ENCODE measurements at regions not wholly inside any gene's neighbourhood (a gene's known extent, or its start where the extent isn't known, plus 50 kb on each side); places are given as distances from the start of the nearest gene placed in this dataset.
A peak's percentile ranks its signal among the peaks of the same experiment; 100 is the strongest.

DNA sequence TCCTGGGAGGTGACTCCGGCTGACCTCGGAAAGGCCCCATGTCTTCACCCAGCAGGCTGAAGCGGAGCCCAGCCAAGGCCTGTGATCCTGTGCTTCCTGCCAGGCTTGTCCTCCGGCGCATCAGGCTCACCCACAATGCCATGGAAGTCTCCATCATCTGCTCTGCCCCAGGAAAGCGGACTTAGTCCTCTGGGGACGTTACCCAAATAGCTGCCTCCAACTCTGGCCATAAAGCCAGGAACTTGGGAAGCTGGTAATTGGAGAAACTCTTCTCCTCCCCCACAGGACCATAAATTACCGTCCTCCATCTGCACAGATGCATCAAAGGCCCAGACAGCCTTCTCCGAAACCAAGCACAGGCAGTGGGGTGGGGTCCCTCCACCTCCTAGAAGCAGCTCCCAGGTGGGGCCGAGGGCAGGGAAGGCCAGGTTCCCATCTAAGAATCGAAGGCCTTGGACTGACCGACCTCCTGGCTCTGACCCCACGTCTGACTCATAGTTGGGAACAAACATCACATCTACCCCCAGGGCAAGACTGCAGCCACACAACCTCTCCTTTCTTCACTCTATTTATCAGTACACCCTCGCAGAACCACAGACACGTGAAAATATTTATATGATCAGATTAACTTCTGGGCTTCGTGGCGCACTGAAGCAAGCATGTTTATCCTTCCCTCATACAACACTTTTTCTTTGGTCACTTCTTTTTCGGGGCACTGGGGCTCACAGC is 56.4 kb downstream of the PITPNM2 start:
- Histone ChIP-seq H3K4me1 (peaks cover 35 to 72% (median 60%) of the 10 kb centered on the region in 10 experiments), H3K36me3 (peaks cover 0 to 12% (median 0%) of the 10 kb centered on the region in 11 experiments; a peak in 5 of 22 replicates)

DNA sequence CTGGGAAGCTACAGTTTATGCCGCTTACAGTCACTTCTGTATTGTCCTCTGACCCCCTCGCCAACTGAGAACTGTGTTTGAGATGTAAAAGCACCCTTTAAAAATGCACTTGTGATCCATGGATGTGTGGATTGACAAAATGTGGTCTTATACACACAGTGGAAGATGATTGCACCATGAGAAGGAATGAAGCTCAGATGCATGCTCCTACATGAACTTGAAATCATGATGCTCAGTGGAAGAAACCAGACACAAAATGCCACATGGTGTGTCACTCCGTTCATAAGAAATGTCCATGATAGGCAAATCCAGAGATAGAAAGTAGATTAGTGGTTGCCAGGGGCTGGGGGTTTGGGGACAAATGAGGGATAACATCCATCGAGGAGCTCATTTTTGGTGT is 58.0 kb downstream of the PITPNM2 start:
- Histone ChIP-seq H3K27ac (0 out of 22 replicates have a peak overlapping the region, but pooled peaks of 1 of the 11 experiments have one; percentile 4), H3K4me3 (no peak overlapping the region), H3K27me3 (no peaks in the 10 kb centered on the region), H4K20me1 (peaks cover 0 to 9% (median 0%) of the 10 kb centered on the region in 11 experiments; a peak in 4 of 22 replicates), H3K9me3 (replicated peaks in 1 of 11) (no peaks in the 10 kb centered on the region; a peak in 1 of 22 replicates), H3K36me3 (peaks cover 0 to 12% (median 0%) of the 10 kb centered on the region in 11 experiments; a peak in 5 of 22 replicates), H3K4me2 (no peak overlapping the region), H3K9ac (0 out of 22 replicates have a peak overlapping the region, but pooled peaks of 1 of the 11 experiments have one; percentile 11), H3K4me1 (peaks cover 32 to 69% (median 59%) of the 10 kb centered on the region in 10 experiments)
- TF ChIP-seq Cebpa-rat (IDR thresholded peaks at IDR 0.05), result no peak

More for the DNA sequence above, 56.4 kb downstream of the PITPNM2 start:
- TF ChIP-seq Cebpa-rat (IDR thresholded peaks at IDR 0.05), result no peak
- Histone ChIP-seq H3K4me3 (no peak overlapping the region), H3K27me3 (no peaks in the 10 kb centered on the region), H3K9me3 (replicated peaks in 1 of 11) (no peaks in the 10 kb centered on the region; a peak in 1 of 22 replicates), H3K4me2 (peak overlapping the region in 4 of 11 experiments; percentile 20 to 39 (median 30); a peak in 4 of 22 replicates), H3K9ac (no peak overlapping the region), H3K27ac (no peak overlapping the region), H4K20me1 (peaks cover 0 to 20% (median 0%) of the 10 kb centered on the region in 11 experiments; a peak in 3 of 22 replicates)

DNA sequence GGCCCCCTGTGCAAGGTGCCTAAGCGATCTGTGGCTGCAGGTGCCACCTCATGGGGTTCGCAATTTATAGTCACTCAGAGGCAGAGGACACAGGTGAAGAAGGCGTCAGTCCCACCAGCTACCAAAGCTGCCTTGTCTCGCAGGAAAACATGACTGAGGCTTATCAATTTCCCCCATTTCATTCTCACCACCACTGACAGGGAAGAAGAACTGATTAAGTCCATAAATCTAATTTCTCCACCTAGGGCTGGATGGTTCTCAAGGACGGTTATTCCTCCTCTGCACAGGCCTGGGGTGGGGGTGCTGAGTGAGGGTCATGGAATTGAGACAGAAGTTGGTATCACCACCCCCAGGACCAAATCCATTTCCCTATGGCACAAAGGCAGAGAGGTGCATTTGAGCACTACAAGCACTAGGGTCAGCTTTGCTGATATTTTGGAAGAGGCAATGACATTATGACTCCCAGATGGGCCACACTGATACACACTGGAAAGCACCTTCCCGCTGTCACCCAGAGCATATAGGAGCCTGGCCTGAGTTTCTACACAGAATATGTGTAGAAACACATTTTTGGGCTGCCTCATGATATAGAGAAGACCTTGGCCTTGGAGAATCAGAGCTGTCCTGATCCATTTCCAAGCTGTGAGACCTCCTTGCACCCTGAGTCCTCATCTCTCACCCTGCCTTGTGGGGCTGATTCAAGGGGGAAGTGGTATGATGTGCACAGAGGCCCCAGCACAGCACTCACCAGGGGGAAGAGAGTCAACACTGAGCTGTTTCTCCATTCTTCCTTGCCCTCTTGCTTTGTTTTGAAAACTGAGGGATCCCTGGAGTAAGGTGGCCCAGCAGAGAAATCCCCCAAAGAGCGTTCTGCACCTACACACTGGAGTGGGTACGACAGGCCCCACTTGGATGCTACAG is 59.4 kb downstream of the PITPNM2 start:
- Histone ChIP-seq H3K9me3 (replicated peaks in 1 of 11) (no peaks in the 10 kb centered on the region; a peak in 1 of 22 replicates), H3K27ac (peak overlapping the region in 2 of 11 experiments; percentile 65 to 73; a peak in 1 of 22 replicates), H3K4me2 (peak overlapping the region in 5 of 11 experiments; percentile 3 to 87 (median 70); a peak in 8 of 22 replicates), H3K4me1 (peaks cover 25 to 64% (median 47%) of the 10 kb centered on the region in 10 experiments), H3K27me3 (no peaks in the 10 kb centered on the region), H3K4me3 (no peak overlapping the region), H3K9ac (no peak overlapping the region), H3K36me3 (peaks cover 0 to 11% (median 0%) of the 10 kb centered on the region in 11 experiments; a peak in 5 of 22 replicates), H4K20me1 (peaks cover 0 to 9% (median 0%) of the 10 kb centered on the region in 11 experiments; a peak in 4 of 22 replicates)
- TF ChIP-seq Cebpa-rat (IDR thresholded peaks at IDR 0.05), result no peak

DNA sequence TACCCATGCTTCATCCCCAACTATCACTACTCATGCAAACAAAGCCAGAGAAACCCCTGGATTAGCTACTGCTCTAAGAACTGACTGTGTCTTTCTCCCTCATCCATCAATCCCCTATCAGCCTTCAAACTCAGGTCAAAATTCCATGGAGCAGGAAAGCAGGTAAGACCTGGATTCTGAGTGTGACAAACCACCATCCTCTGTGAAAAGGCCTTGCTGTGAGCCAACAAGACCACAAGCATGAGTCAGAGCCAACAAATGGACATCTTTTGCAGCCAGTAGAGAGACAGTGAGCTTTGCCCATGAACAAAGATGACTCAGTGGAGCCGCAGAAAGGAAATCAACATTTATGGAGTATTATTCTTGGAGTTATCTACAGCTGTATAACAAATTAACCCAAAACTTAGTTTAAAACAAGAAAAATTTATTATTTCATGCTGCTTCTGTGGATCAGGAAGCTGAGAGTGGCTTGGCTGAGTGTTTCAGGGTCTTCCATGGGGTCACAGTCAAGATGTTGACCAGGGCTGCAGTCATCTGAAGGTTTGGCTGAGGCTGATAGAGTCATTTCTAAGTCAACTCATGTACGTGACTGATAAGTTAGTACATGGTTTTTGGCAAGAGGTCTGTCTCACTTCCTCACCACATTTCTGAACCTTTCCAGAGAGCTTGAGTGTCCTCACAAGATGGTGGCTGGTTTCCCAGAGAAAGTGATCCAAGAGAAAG is 61.1 kb downstream of the PITPNM2 start:
- H3K9ac ChIP-seq, result peak overlapping the region in 3 of 11 experiments; percentile 9 to 34 (median 15); a peak in 4 of 22 replicates
- peaks cover 0 to 18% (median 0%) of the 10 kb centered on the region in 11 experiments; a peak in 5 of 22 replicates for H4K20me1 ChIP-seq
- H3K27me3 ChIP-seq, result no peaks in the 10 kb centered on the region
- peak overlapping the region in 6 of 11 experiments; percentile 15 to 73 (median 50); a peak in 10 of 22 replicates for H3K27ac ChIP-seq
- H3K9me3 ChIP-seq (replicated peaks in 1 of 11), result no peaks in the 10 kb centered on the region; a peak in 1 of 22 replicates
- peaks cover 39 to 65% (median 51%) of the 10 kb centered on the region in 10 experiments for H3K4me1 ChIP-seq
- peaks cover 0 to 9% (median 0%) of the 10 kb centered on the region in 11 experiments; a peak in 4 of 22 replicates for H3K36me3 ChIP-seq
- no peak overlapping the region for H3K4me3 ChIP-seq
- peak overlapping the region; percentile 30 to 87 (median 65); a peak in 20 of 22 replicates for H3K4me2 ChIP-seq
- no peak for TF ChIP-seq Cebpa-rat (IDR thresholded peaks at IDR 0.05)

DNA sequence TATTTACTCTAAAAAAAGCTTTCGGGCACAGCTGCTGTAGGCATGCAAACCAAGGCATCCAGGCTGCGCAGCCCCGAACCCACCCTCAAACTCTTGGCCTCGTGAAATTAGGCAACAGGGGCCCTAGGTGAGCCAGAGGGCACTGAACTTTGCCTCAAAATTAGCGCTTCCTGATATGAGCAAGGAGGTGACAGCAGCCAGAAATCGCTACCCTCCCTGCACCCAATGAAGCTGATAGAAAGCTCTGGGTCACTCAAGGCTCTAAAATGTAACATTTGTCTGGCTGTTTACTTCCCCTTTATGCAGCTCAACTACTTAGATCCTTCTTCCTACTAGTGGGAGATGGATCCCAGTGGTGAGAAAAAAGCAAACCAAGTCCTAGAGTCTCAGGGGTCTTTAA is 61.8 kb downstream of the PITPNM2 start:
- Histone ChIP-seq H3K4me1 (peaks cover 44 to 71% (median 55%) of the 10 kb centered on the region in 10 experiments), H3K4me2 (peak overlapping the region; percentile 30 to 87 (median 65)), H3K9me3 (replicated peaks in 1 of 11) (no peaks in the 10 kb centered on the region; a peak in 1 of 22 replicates), H3K27ac (peak overlapping the region in 5 of 11 experiments; percentile 27 to 73 (median 58); a peak in 9 of 22 replicates), H3K4me3 (no peak overlapping the region), H4K20me1 (peaks cover 0 to 23% (median 0%) of the 10 kb centered on the region in 11 experiments; a peak in 6 of 22 replicates), H3K9ac (peak overlapping the region in 3 of 11 experiments; percentile 9 to 34 (median 15); a peak in 5 of 22 replicates), H3K36me3 (peaks cover 0 to 9% (median 0%) of the 10 kb centered on the region in 11 experiments; a peak in 4 of 22 replicates), H3K27me3 (no peaks in the 10 kb centered on the region)
- no peak for TF ChIP-seq Cebpa-rat (IDR thresholded peaks at IDR 0.05)

DNA sequence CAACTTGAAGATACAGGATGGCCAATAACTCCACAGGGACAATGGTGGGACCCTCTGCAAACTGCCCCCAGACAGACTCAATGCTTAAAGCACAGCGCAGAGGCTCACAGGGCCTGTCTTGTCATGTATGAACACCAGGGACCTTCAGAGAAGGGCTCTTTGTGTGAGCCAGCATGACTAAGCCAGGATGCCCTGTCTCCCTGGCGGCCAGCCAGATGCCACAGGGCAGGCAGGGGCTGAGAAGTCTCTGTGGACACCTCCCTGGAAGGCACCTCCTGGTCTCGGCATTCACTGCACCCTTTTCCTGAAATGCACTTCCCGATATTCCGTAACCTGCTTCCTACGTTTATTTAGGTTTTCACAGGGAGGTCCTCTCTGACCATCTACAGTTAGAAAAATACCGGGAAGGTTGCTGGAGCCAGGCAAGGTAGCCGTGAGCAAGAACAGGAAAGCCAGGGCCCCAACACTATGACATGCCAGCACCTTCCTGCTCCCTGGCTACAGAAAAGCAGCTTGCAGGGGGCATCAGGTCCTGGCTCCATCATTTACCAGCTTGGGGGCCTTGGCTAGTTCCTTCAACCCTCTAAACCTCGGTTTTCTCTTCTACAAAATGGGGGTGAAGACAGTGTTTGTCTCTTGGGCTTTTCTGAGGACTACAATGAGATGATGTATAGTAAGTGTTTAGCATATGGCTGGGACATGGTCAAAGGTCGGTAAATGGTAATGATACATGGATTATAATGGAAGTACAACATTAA is 65.0 kb downstream of the PITPNM2 start:
- Histone ChIP-seq H4K20me1 (peaks cover 0 to 37% (median 0%) of the 10 kb centered on the region in 11 experiments; a peak in 6 of 22 replicates), H3K9ac (no peak overlapping the region), H3K9me3 (replicated peaks in 1 of 11) (no peaks in the 10 kb centered on the region; a peak in 1 of 22 replicates), H3K4me3 (no peak overlapping the region), H3K36me3 (peaks cover 0 to 4% (median 0%) of the 10 kb centered on the region in 11 experiments; a peak in 4 of 22 replicates), H3K4me2 (peak overlapping the region in 10 of 11 experiments; percentile 6 to 88 (median 68); a peak in 17 of 22 replicates), H3K27me3 (no peaks in the 10 kb centered on the region), H3K4me1 (peaks cover 44 to 88% (median 66%) of the 10 kb centered on the region in 10 experiments), H3K27ac (no peak overlapping the region; a peak in 1 of 22 replicates)
- no peak for TF ChIP-seq Cebpa-rat (IDR thresholded peaks at IDR 0.05)

DNA sequence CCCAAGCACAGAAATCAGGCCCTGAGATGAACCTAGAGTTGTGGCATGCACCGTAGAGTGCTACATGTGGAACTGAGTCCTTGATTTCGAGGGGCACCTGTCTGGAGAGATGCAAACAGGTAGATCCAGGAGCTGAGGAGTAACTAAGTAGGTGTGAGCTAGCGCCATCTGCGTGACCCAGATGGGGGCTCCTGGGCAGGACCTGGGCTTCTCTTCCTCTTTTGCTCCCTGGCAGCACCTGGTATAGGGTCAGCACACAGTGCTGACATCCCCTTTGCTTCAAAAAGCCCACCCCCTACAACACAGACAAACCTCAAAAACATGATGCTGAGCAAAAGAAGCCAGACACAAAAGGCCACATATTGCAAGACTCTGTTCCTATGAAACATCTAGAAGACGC is 65.8 kb downstream of the PITPNM2 start:
- H3K9me3 ChIP-seq (replicated peaks in 1 of 11), result no peaks in the 10 kb centered on the region
- TF ChIP-seq Cebpa-rat (IDR thresholded peaks at IDR 0.05), result no peak
- H3K4me1 ChIP-seq, result peaks cover 36 to 87% (median 62%) of the 10 kb centered on the region in 10 experiments
- H3K27me3 ChIP-seq, result no peaks in the 10 kb centered on the region
- H3K4me3 ChIP-seq, result no peak overlapping the region
- peak overlapping the region in 10 of 11 experiments; percentile 5 to 88 (median 70); a peak in 15 of 22 replicates for H3K4me2 ChIP-seq
- H3K9ac ChIP-seq, result no peak overlapping the region
- no peaks in the 10 kb centered on the region for H3K36me3 ChIP-seq
- H4K20me1 ChIP-seq, result peaks cover 0 to 42% (median 0%) of the 10 kb centered on the region in 11 experiments; a peak in 6 of 22 replicates
- no peak overlapping the region; a peak in 1 of 22 replicates for H3K27ac ChIP-seq

All from BLaER1 treated with 17β-estradiol and CSF1 and Interleukin-3, amounts not matched to agents 10 nM and 100 nM (cell line).